Activated CD8-positive, alpha-beta T cell treated with anti-CD3 and anti-CD28 coated beads, Interleukin-2, amount 10 ng/mL, durations not matched to agents 7 days and 5 days (primary cell): ENCODE measurements at regions not wholly inside any gene's neighbourhood (a gene's known extent, or its start where the extent isn't known, plus 50 kb on each side); places are given as distances from the start of the nearest gene placed in this dataset.
A peak's percentile ranks its signal among the peaks of the same experiment; 100 is the strongest.
"Not testable (repeated sequence)": the region's sequence is repeated elsewhere in the genome, so short reads cannot be mapped to it uniquely, and the experiment has no call there.

ENCODE experiments used
- ATAC-seq: fragments of 150-1000 bp; cut with Tn5 transposase; one replicate; pipeline ENCODE4 v1.10.0; 2021; ENCODE audit warnings: moderate library complexity
- CTCF ChIA-PET: fragments of 350-600 bp; sonication (Branson Sonifier 250); formaldehyde crosslinking; loops from one replicate; lab custom pipeline; 2021; ENCODE audit warnings: antibody characterized with exemption; lab: Charles Lee
- POLR2A ChIA-PET: fragments of 350-600 bp; sonication (Branson Sonifier 250); formaldehyde crosslinking; loops from one replicate; lab custom pipeline; 2021; ENCODE audit warnings: antibody characterized with exemption; lab: Charles Lee
- DNase-seq: peaks from one replicate; pipeline ENCODE4 v3.0.0-alpha.2; 2020
- H3K27ac Mint-ChIP-seq: one replicate; pipeline ENCODE4 v1.8.0; 2021; ENCODE audit warnings: mild to moderate bottlenecking, mixed read lengths
- H3K27me3 Mint-ChIP-seq: one replicate; pipeline ENCODE4 v1.8.0; 2021; ENCODE audit warnings: low read depth, mixed read lengths
- H3K36me3 Mint-ChIP-seq: one replicate; pipeline ENCODE4 v1.8.0; 2021; ENCODE audit warnings: low read depth, mixed read lengths
- H3K4me1 Mint-ChIP-seq: one replicate; pipeline ENCODE4 v1.8.0; 2021; ENCODE audit warnings: low read depth, mixed read lengths
- H3K4me3 Mint-ChIP-seq: one replicate; pipeline ENCODE4 v1.8.0; 2021; ENCODE audit warnings: mild to moderate bottlenecking, mixed read lengths
- H3K9me3 Mint-ChIP-seq: one replicate; pipeline ENCODE4 v1.8.0; 2022; ENCODE audit warnings: mixed read lengths; ENCODE audit not compliant: insufficient read depth

- Mint-ChIP-seq H3K9me3 (peaks cover 17% of the 10 kb centered on the region), H3K27me3 (no peaks in the 10 kb centered on the region), H3K4me3 (no peak overlapping the region), H3K36me3 (peaks cover 5% of the 10 kb centered on the region), H3K4me1 (peaks cover 7% of the 10 kb centered on the region), H3K27ac (peak overlapping the region; percentile 67)
- ATAC-seq (no peak), DNase-seq (peak; percentile 34)
- ChIA-PET CTCF (no interaction called here), POLR2A (no interaction called here)
Measured at GRCh38 chr7:67918158-67918557, 921.5 kb downstream of the TYW1 start.

- H3K4me3 Mint-ChIP-seq, result no peak overlapping the region
- H3K27ac Mint-ChIP-seq, result no peak overlapping the region
- H3K36me3 Mint-ChIP-seq, result peaks cover 2% of the 10 kb centered on the region
- H3K9me3 Mint-ChIP-seq, result peaks cover 10% of the 10 kb centered on the region
- POLR2A ChIA-PET, result no interaction called here
- no peaks in the 10 kb centered on the region for H3K27me3 Mint-ChIP-seq
- peaks cover 4% of the 10 kb centered on the region for H3K4me1 Mint-ChIP-seq
- no peak for DNase-seq
- ATAC-seq, result no peak
- CTCF ChIA-PET, result no interaction called here
Measured at GRCh38 chr7:67923286-67923685, 926.7 kb downstream of the TYW1 start.

DNA sequence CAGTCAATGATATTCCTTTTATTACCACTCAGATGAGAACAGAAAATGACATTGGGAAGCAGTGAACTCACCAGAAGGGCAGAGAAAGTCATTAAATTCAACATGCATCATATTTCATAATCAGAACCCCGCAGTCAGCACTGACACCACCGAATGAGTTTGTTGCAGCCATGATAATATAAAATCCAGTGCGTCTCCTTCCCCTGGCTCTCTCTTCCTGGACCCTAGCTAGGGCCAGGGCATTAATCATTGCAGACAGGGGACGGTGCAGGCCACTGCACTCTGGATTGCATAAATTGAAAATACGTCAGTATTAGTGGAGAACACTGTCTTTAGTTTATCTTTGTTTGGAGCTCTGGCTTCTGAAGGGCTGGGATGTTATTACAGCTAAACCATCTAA lies 931.5 kb downstream of the TYW1 start:
- no peak overlapping the region for H3K4me3 Mint-ChIP-seq
- POLR2A ChIA-PET, result no interaction called here
- CTCF ChIA-PET, result no interaction called here
- peaks cover 11% of the 10 kb centered on the region for H3K9me3 Mint-ChIP-seq
- ATAC-seq (no peak), DNase-seq (no peak)
- no peaks in the 10 kb centered on the region for H3K4me1 Mint-ChIP-seq
- no peaks in the 10 kb centered on the region for H3K27me3 Mint-ChIP-seq
- no peaks in the 10 kb centered on the region for H3K36me3 Mint-ChIP-seq
- H3K27ac Mint-ChIP-seq, result no peak overlapping the region

GRCh38 chr7:67936447-67936846 lies 939.8 kb downstream of the TYW1 start:
- DNase-seq, ATAC-seq, H3K36me3 Mint-ChIP-seq, CTCF ChIA-PET, H3K27ac Mint-ChIP-seq, H3K4me1 Mint-ChIP-seq, H3K27me3 Mint-ChIP-seq, H3K4me3 Mint-ChIP-seq, POLR2A ChIA-PET: not testable (repeated sequence)
- H3K9me3 Mint-ChIP-seq, result peaks cover 16% of the 10 kb centered on the region

GRCh38 chr7:67940400-67940799 lies 943.8 kb downstream of the TYW1 start:
- H3K9me3 Mint-ChIP-seq, result peaks cover 19% of the 10 kb centered on the region
- no peak for DNase-seq
- no peaks in the 10 kb centered on the region for H3K4me1 Mint-ChIP-seq
- H3K4me3 Mint-ChIP-seq, result no peak overlapping the region
- ChIA-PET POLR2A (no interaction called here), CTCF (no interaction called here)
- H3K27me3 Mint-ChIP-seq, result no peaks in the 10 kb centered on the region
- no peaks in the 10 kb centered on the region for H3K36me3 Mint-ChIP-seq
- ATAC-seq, result no peak
- no peak overlapping the region for H3K27ac Mint-ChIP-seq

GRCh38 chr7:67947191-67947590 lies 950.6 kb downstream of the TYW1 start:
- POLR2A ChIA-PET, result no interaction called here
- Mint-ChIP-seq H3K27ac (no peak overlapping the region), H3K27me3 (no peaks in the 10 kb centered on the region), H3K4me3 (no peak overlapping the region), H3K36me3 (no peaks in the 10 kb centered on the region), H3K4me1 (no peaks in the 10 kb centered on the region), H3K9me3 (peaks cover 17% of the 10 kb centered on the region)
- CTCF ChIA-PET, result no interaction called here
- DNase-seq (no peak), ATAC-seq (no peak)

DNA sequence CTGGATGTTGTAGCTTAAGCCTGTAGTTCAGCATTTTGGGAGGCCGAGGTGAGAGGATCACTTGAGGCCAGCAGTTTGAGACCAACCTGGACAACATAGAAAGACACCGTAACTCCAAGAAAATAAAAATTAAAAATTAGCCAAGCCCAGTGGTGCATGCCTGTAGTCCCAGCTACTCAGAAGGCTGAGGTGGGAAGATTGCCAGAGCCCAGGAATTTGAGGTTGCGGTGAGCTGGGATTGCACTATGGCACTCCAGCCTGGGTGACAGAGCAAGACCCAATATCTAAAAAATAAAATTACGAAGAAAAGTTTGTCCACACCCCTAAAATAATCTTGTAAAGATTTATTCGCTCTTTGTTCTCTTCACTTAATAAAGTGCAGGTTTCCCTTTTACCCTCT lies 951.0 kb downstream of the TYW1 start:
- CTCF ChIA-PET, result no interaction called here
- Mint-ChIP-seq H3K9me3 (peaks cover 17% of the 10 kb centered on the region), H3K4me3 (no peak overlapping the region), H3K27me3 (no peaks in the 10 kb centered on the region), H3K27ac (no peak overlapping the region), H3K36me3 (no peaks in the 10 kb centered on the region), H3K4me1 (no peaks in the 10 kb centered on the region)
- DNase-seq (no peak), ATAC-seq (no peak)
- POLR2A ChIA-PET, result no interaction called here

DNA sequence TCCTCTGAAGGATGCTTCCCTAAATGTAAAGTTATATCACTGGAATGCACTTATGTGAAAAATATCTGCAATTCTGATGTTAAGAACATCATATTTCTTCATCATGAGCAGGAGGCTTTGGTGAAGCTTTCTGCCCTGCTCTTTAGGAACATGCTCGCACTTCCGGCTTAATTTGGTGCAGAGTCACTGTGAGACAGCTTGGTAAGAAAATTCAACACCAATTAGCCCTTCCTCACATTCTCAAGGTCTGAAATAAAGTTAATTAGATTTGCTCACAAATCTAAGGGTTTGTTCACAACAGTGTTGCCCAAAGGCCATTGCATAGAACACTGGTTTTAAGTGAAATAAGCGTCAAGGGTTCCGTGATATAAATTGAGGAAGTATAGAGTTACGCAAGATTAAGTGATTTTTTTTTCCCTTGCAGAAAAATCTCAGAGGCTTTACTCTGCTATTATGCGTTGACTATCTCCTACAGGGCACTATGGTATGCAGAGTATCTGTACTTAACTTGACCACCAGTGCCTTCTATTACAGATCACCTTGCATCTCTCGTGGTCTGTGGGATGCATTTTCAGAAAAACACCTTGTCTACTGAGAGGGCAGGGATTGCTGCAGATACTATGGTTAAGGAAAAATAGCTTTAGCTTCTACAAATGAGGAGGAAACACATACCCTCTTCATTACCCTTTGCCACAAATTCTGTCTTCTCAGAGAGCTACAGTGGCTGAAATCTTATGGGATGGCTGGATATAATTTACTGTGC lies 953.9 kb downstream of the TYW1 start:
- Mint-ChIP-seq H3K9me3 (peaks cover 13% of the 10 kb centered on the region), H3K4me3 (no peak overlapping the region), H3K4me1 (no peaks in the 10 kb centered on the region), H3K27ac (no peak overlapping the region), H3K27me3 (no peaks in the 10 kb centered on the region), H3K36me3 (no peaks in the 10 kb centered on the region)
- ChIA-PET POLR2A (no interaction called here), CTCF (no interaction called here)
- DNase-seq, result no peak
- ATAC-seq, result no peak

- no peak overlapping the region for H3K27ac Mint-ChIP-seq
- peaks cover 24% of the 10 kb centered on the region for H3K9me3 Mint-ChIP-seq
- DNase-seq (no peak), ATAC-seq (no peak)
- ChIA-PET POLR2A (no interaction called here), CTCF (no interaction called here)
- H3K27me3 Mint-ChIP-seq, result no peaks in the 10 kb centered on the region
- no peaks in the 10 kb centered on the region for H3K36me3 Mint-ChIP-seq
- H3K4me3 Mint-ChIP-seq, result no peak overlapping the region
- no peaks in the 10 kb centered on the region for H3K4me1 Mint-ChIP-seq
Measured at GRCh38 chr7:67955061-67955460, 958.4 kb downstream of the TYW1 start.

- CTCF ChIA-PET, result no interaction called here
- peaks cover 8% of the 10 kb centered on the region for H3K9me3 Mint-ChIP-seq
Measured at GRCh38 chr7:67962863-67963262, 966.2 kb downstream of the TYW1 start.

GRCh38 chr7:67976490-67976889 lies 979.9 kb downstream of the TYW1 start:
- DNase-seq (no peak), ATAC-seq (no peak)
- H3K36me3 Mint-ChIP-seq, result no peaks in the 10 kb centered on the region
- no peak overlapping the region for H3K27ac Mint-ChIP-seq
- no peak overlapping the region for H3K4me3 Mint-ChIP-seq
- H3K4me1 Mint-ChIP-seq, result no peaks in the 10 kb centered on the region
- POLR2A ChIA-PET, result no interaction called here
- no peaks in the 10 kb centered on the region for H3K27me3 Mint-ChIP-seq
- CTCF ChIA-PET, result no interaction called here
- H3K9me3 Mint-ChIP-seq, result peaks cover 13% of the 10 kb centered on the region

More at GRCh38 chr7:67962863-67963262, 966.2 kb downstream of the TYW1 start:
- Mint-ChIP-seq H3K27me3 (no peaks in the 10 kb centered on the region), H3K27ac (no peak overlapping the region), H3K36me3 (no peaks in the 10 kb centered on the region), H3K4me3 (no peak overlapping the region), H3K4me1 (no peaks in the 10 kb centered on the region)
- no peak for DNase-seq
- ATAC-seq, result no peak
- POLR2A ChIA-PET, result no interaction called here

DNA sequence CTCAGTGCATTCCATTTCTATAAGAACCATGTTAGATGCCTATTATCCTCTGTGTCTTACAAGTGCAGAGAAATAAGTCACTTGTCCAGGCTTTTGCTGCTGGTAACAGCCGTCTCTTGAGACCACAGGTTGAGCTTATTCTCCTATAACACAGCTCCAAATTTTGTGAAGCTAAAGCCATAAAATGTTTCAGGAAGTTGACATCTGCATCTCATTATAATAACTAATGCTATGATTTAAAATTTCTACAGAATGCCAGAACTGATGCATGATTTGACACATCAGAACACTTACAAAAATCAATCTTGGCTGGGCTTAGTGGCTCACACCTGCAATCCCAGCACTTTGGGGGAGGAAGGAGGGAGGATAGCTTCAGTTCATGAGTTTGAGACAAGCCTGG lies 986.9 kb downstream of the TYW1 start:
- POLR2A ChIA-PET, result no interaction called here
- H3K9me3 Mint-ChIP-seq, result peaks cover 5% of the 10 kb centered on the region
- CTCF ChIA-PET, result no interaction called here

DNA sequence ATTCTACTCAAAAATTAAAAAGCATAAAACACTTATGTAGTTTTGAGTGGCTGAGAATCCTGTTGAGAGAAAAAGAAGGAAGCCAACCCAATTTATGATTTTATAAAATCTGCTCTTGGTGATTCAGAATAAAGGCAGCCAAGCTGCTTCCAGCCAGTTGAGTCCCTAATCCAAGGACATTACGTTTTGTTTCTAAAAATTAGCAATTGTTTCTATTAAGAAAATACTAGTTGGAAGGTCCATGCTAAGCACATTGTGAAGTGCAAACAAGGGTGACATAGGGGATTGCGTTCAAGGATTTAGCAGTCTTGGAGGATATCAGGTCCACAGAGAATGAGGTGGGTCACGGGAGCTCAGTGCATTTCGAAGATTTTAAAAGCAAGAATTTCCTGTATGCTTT lies 987.7 kb downstream of the TYW1 start:
- Mint-ChIP-seq H3K4me1 (no peaks in the 10 kb centered on the region), H3K27ac (no peak overlapping the region), H3K9me3 (peaks cover 5% of the 10 kb centered on the region), H3K4me3 (no peak overlapping the region), H3K27me3 (no peaks in the 10 kb centered on the region), H3K36me3 (no peaks in the 10 kb centered on the region)
- ChIA-PET POLR2A (no interaction called here), CTCF (no interaction called here)
- ATAC-seq (no peak), DNase-seq (no peak)

More for the DNA sequence above, 986.9 kb downstream of the TYW1 start:
- Mint-ChIP-seq H3K4me3 (no peak overlapping the region), H3K27me3 (no peaks in the 10 kb centered on the region), H3K27ac (no peak overlapping the region), H3K36me3 (no peaks in the 10 kb centered on the region), H3K4me1 (no peaks in the 10 kb centered on the region)
- DNase-seq (no peak), ATAC-seq (no peak)
